AG04450 (cell line): ENCODE measurements at regions not wholly inside any gene's neighbourhood (a gene's known extent, or its start where the extent isn't known, plus 50 kb on each side); places are given as distances from the start of the nearest gene placed in this dataset.
"Not testable (repeated sequence)": the region's sequence is repeated elsewhere in the genome, so short reads cannot be mapped to it uniquely, and the experiment has no call there.

Source experiments
- CTCF ChIA-PET: fragments of 300-600, 350-600 bp; formaldehyde crosslinking; extraction: SDS; loops from one replicate; lab custom pipeline; 2022; ENCODE audit warnings: antibody characterized with exemption, inconsistent platforms; lab: Charles Lee
- POLR2A ChIA-PET: fragments of 350-600 bp; formaldehyde crosslinking; extraction: SDS; loops from one replicate; lab custom pipeline; 2021; ENCODE audit warnings: antibody characterized with exemption, inconsistent platforms; lab: Yijun Ruan, JAX
- DNase-seq: peaks from one replicate; pipeline ENCODE4 v3.0.0-alpha.2; 2011; ENCODE audit warnings: low read depth, low spot score
- H3K27ac ChIP-seq: one replicate; pipeline ENCODE4 v1.5.1; 2012; ENCODE audit warnings: low read depth, low read length, control low read depth
- H3K27me3 ChIP-seq: one replicate; pipeline ENCODE4 v1.6.0; 2012; ENCODE audit warnings: low read length; ENCODE audit not compliant: control insufficient read depth, insufficient read depth
- H3K4me3 ChIP-seq: 2 replicates; pipeline ENCODE4 v1.5.1; 2011; ENCODE audit warnings: mild to moderate bottlenecking, low read depth, low read length, control low read depth
- H3K9me3 ChIP-seq: 2 replicates; pipeline ENCODE4 v1.5.1; 2012; ENCODE audit warnings: low read length; ENCODE audit not compliant: control insufficient read depth, insufficient read depth
- TF ChIP-seq, protein P1 (sequence below): IDR thresholded peaks from 2 replicates; pipeline ENCODE4 v1.5.1; 2011; ENCODE audit warnings: low read depth, low read length, control low read depth, inconsistent platforms

DNA sequence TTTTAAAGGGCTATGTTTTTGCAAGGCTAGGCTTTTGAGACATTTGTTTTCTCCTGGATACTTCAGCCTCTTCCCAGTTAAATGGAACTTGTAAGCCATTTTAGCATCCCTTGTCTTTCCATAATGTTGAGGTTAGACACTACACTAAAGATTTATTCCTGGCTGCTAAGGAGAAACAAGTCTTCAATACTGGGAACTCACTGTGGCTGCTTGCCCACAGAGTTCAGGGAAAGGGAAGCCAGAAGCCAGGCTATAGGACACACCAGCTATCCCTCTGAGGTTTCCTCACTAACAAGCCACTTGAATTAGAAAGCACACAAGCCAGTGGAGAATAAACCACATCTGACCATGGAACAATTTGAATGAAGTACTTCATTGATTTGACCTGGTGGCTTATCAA is 421.7 kb upstream of the CHRM2 start:
- Histone ChIP-seq H3K4me3 (no peak overlapping the region), H3K27me3 (peaks cover 2% of the 10 kb centered on the region), H3K27ac (no peak overlapping the region), H3K9me3 (no peaks in the 10 kb centered on the region)
- POLR2A ChIA-PET, result no interaction called here
- CTCF ChIA-PET, result no interaction called here
- DNase-seq, result no peak
- TF ChIP-seq, protein P1, sequence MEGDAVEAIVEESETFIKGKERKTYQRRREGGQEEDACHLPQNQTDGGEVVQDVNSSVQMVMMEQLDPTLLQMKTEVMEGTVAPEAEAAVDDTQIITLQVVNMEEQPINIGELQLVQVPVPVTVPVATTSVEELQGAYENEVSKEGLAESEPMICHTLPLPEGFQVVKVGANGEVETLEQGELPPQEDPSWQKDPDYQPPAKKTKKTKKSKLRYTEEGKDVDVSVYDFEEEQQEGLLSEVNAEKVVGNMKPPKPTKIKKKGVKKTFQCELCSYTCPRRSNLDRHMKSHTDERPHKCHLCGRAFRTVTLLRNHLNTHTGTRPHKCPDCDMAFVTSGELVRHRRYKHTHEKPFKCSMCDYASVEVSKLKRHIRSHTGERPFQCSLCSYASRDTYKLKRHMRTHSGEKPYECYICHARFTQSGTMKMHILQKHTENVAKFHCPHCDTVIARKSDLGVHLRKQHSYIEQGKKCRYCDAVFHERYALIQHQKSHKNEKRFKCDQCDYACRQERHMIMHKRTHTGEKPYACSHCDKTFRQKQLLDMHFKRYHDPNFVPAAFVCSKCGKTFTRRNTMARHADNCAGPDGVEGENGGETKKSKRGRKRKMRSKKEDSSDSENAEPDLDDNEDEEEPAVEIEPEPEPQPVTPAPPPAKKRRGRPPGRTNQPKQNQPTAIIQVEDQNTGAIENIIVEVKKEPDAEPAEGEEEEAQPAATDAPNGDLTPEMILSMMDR, result no peak

- no peak overlapping the region for H3K27ac ChIP-seq
- H3K9me3 ChIP-seq, result no peaks in the 10 kb centered on the region
- peaks cover under 1% of the 10 kb centered on the region for H3K27me3 ChIP-seq
- POLR2A ChIA-PET, result no interaction called here
- no peak for DNase-seq
- no peak overlapping the region for H3K4me3 ChIP-seq
- TF ChIP-seq, protein P1, result no peak
- CTCF ChIA-PET, result no interaction called here
These were observed 426.6 kb upstream of the CHRM2 start for GRCh38 chr7:136441835-136442234.

- H3K27me3 ChIP-seq, CTCF ChIA-PET, H3K4me3 ChIP-seq, POLR2A ChIA-PET, H3K9me3 ChIP-seq, DNase-seq, H3K27ac ChIP-seq: not testable (repeated sequence)
These were observed 436.7 kb upstream of the CHRM2 start for GRCh38 chr7:136431736-136432135.

DNA sequence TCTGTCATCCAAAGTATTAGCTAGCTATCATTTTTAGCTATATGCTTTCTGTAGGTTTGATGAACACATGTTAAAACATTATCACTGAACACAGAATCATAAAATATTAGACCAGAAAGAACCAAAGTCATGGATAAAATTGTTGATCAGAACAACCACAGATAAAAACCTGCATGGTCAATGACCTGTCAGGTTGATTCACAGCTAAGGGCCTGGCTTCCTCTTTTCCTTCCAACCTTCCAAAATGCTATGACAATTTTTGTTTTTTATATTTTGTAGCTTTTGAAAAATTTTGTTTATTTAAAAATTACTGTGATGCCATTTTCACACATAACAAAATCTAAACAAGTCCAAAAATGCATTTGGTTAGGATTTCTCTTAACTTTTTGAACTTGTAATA is 444.4 kb upstream of the CHRM2 start:
- Histone ChIP-seq H3K9me3 (no peaks in the 10 kb centered on the region), H3K4me3 (no peak overlapping the region), H3K27me3 (peaks cover under 1% of the 10 kb centered on the region), H3K27ac (no peak overlapping the region)
- no peak for DNase-seq
- TF ChIP-seq, protein P1, result no peak
- ChIA-PET CTCF (interaction anchor here (1.9 kb wide), 1 partner anchor 18 kb away, joined by 8 read pairs; no protein-coding TSS in a partner anchor), POLR2A (no interaction called here)

- H3K9me3 ChIP-seq, CTCF ChIA-PET, H3K27ac ChIP-seq, DNase-seq, H3K27me3 ChIP-seq, H3K4me3 ChIP-seq, POLR2A ChIA-PET: not testable (repeated sequence)
These were observed 442.6 kb upstream of the MTPN start for GRCh38 chr7:136419740-136420139.

GRCh38 chr7:136412952-136413351 is 435.8 kb upstream of the MTPN start:
- ChIA-PET POLR2A (no interaction called here), CTCF (no interaction called here)
- Histone ChIP-seq H3K9me3 (no peaks in the 10 kb centered on the region), H3K4me3 (no peak overlapping the region), H3K27me3 (no peaks in the 10 kb centered on the region), H3K27ac (no peak overlapping the region)
- no peak for DNase-seq
- TF ChIP-seq, protein P1, result no peak
